K562 (cell line): ENCODE measurements at regions not wholly inside any gene's neighbourhood (a gene's known extent, or its start where the extent isn't known, plus 50 kb on each side); places are given as distances from the start of the nearest gene placed in this dataset.

Experiments used
- ATAC-seq: fragments of 200-7000 bp; cut with Tn5 transposase; 3 replicates; pipeline ENCODE4 v1.9.1; 2020; ENCODE audit warnings: moderate library complexity
- BruUV-seq: library from RNA; stranded (reverse); fragments of 400-500 nt; replicated peaks from 2 replicates; lab custom pipeline; 2021; lab: Mats Ljungman, UMichigan
- CTCF ChIA-PET: fragments of 300-600 bp; formaldehyde crosslinking; extraction: SDS; loops from one replicate; lab custom pipeline; 2021; ENCODE audit warnings: low intra/inter-chr PET ratio; lab: Yijun Ruan, JAX
- POLR2A ChIA-PET: fragments of 300-600, 350-650 bp; sonication (Branson Sonifier 250); formaldehyde crosslinking; extraction: SDS; loops from one replicate; lab custom pipeline; 2021; ENCODE audit warnings: antibody characterized with exemption, inconsistent platforms; lab: Yijun Ruan, JAX
- DNase-seq, 4 experiments: peaks; one replicate each; pipeline versions ENCODE4 v3.0.0 to v3.0.0-alpha.2; 2011 to 2018; ENCODE audit warnings: low spot score in 3 of 4, mixed read lengths in 3 of 4; ENCODE audit errors: extremely low read depth in 1 of 4
- FAIRE-seq: peaks from 2 replicates; lab custom pipeline; 2011; peaks lifted over from hg19 to GRCh38; lab: Jason Lieb, UNC
- H2AFZ ChIP-seq: 2 replicates; pipeline ENCODE4 v1.6.0; 2011; ENCODE audit warnings: low read depth, low read length, control low read depth, inconsistent platforms
- H3K27ac ChIP-seq: fragments of 200-600 bp; 3 replicates; pipeline ENCODE4 v1.8.0; 2011; ENCODE audit warnings: low read depth, mild to moderate bottlenecking, control low read depth, inconsistent platforms, low read length, moderate library complexity, mixed read lengths; ENCODE audit errors: extremely low read depth
- H3K27me3 ChIP-seq, 2 experiments: fragments of 300-600 bp in 1 of 2; 2 replicates in 1 of 2; 3 replicates in 1 of 2; pipeline versions ENCODE4 v1.6.0 to v1.8.0; 2011; ENCODE audit warnings: inconsistent platforms in 2 of 2, low read length in 2 of 2, mild to moderate bottlenecking in 1 of 2, mixed read lengths in 1 of 2, moderate library complexity in 1 of 2; ENCODE audit not compliant: control insufficient read depth in 2 of 2, insufficient read depth in 2 of 2
- H3K36me3 ChIP-seq: fragments of 300-600 bp; 3 replicates; pipeline ENCODE4 v1.8.0; 2011; ENCODE audit warnings: mild to moderate bottlenecking, low read length, inconsistent platforms; ENCODE audit not compliant: control insufficient read depth, insufficient read depth
- H3K4me1 ChIP-seq, 2 experiments: fragments of 200-600 bp in 1 of 2; replicated peaks in 1 of 2; 2 replicates in 1 of 2; 3 replicates in 1 of 2; pipeline versions ENCODE4 v1.5.1 to v1.8.0; 2011; ENCODE audit warnings: inconsistent platforms in 2 of 2, low read length in 2 of 2, mild to moderate bottlenecking in 1 of 2, mixed read lengths in 1 of 2, moderate library complexity in 1 of 2; ENCODE audit not compliant: control insufficient read depth in 2 of 2, insufficient read depth in 2 of 2
- H3K4me2 ChIP-seq: 2 replicates; pipeline ENCODE4 v1.6.1; 2011; ENCODE audit warnings: low read length, control low read depth, inconsistent platforms, mixed read lengths; ENCODE audit not compliant: insufficient read depth
- H3K4me3 ChIP-seq: fragments of 200-600 bp; sonication (generic), shearing (Covaris generic); 2 replicates; pipeline ENCODE4 v1.5.1; 2016; ENCODE audit warnings: control low read depth, inconsistent platforms
- H3K79me2 ChIP-seq: fragments of 200-600 bp; 3 replicates; pipeline ENCODE4 v1.8.0; 2011; ENCODE audit warnings: low read length, inconsistent platforms; ENCODE audit not compliant: control insufficient read depth, insufficient read depth
- H3K9ac ChIP-seq, 2 experiments: 2 replicates each; pipeline versions ENCODE4 v1.6.0 to v1.6.1; 2011; ENCODE audit warnings: low read depth in 2 of 2, low read length in 2 of 2, control low read depth in 1 of 2, inconsistent platforms in 1 of 2, mild to moderate bottlenecking in 1 of 2, mixed read lengths in 1 of 2; ENCODE audit not compliant: insufficient read depth in 1 of 2
- H3K9me1 ChIP-seq: one replicate; pipeline ENCODE4 v1.6.0; 2011; ENCODE audit warnings: inconsistent platforms, mild to moderate bottlenecking, low read length, moderate library complexity; ENCODE audit not compliant: control insufficient read depth, insufficient read depth
- H3K9me3 ChIP-seq: replicated peaks from 2 replicates; pipeline ENCODE4 v1.5.1; 2011; ENCODE audit warnings: low read depth, low read length, inconsistent platforms; ENCODE audit not compliant: control insufficient read depth, insufficient read depth
- H4K20me1 ChIP-seq: replicated peaks from 2 replicates; pipeline ENCODE4 v1.6.1; 2011; ENCODE audit warnings: low read length, inconsistent platforms, mixed read lengths; ENCODE audit not compliant: control insufficient read depth, insufficient read depth
- MYBL2 ChIP-seq, 2 experiments: fragments of 450-650 bp in 1 of 2; sonication (generic) in 1 of 2; formaldehyde crosslinking in 1 of 2; IDR thresholded peaks; 2 replicates each; pipeline versions ENCODE4 v1.6.1 to v1.8.1; 2017 to 2022; ENCODE audit warnings: borderline replicate concordance in 1 of 2, inconsistent platforms in 1 of 2, low read depth in 1 of 2, mild to moderate bottlenecking in 1 of 2, missing genetic modification reagents in 1 of 2, moderate library complexity in 1 of 2
- PKNOX1 ChIP-seq: fragments of 450-650 bp; IDR thresholded peaks from 2 replicates; pipeline ENCODE4 v1.6.1; 2016
- ZBTB11 ChIP-seq, 3 experiments: fragments of 200-800 bp in 1 of 3; fragments of 250-450 bp in 1 of 3; fragments of 450-650 bp in 1 of 3; sonication (Bioruptor Pico) in 1 of 3; sonication (Bioruptor generic) in 1 of 3; formaldehyde crosslinking in 1 of 3; IDR thresholded peaks; 2 replicates each; pipeline versions ENCODE4 v1.6.1 to v1.8.0; 2016 to 2022; ENCODE audit warnings: mild to moderate bottlenecking in 2 of 3, missing genetic modification characterization in 2 of 3, missing compliant biosample characterization in 1 of 3, moderate library complexity in 1 of 3
- ZBTB43 ChIP-seq: sonication (generic); formaldehyde crosslinking; IDR thresholded peaks from 2 replicates; pipeline ENCODE4 v1.8.0; 2023; ENCODE audit warnings: mild to moderate bottlenecking, missing genetic modification reagents
- WGBS: fragments of 100-300 bp; shearing (Covaris generic); methylation state at CpG from one replicate; pipeline ENCODE4 v1.1.6; 2016; ENCODE audit warnings: low coverage, mixed read lengths; ENCODE audit not compliant: insufficient coverage; ENCODE audit errors: missing lambda C conversion rate; 5-methylcytosine and 5-hydroxymethylcytosine counted together
- in situ Hi-C: fragments of 300-500 bp; cut with MboI; formaldehyde crosslinking; loops from 4 replicates; pipeline ENCODE4 v1.15.0; 2018; ENCODE audit warnings: inconsistent platforms, mixed read lengths
- intact Hi-C: fragments of 100-400 bp; cut with micrococcal nuclease; formaldehyde crosslinking; loops from 2 replicates; pipeline ENCODE4 v1.14.2; 2022

GRCh38 chr5:136457390-136458013 lies 92.2 kb upstream of the TRPC7 start:
- no peak for FAIRE-seq
- Histone ChIP-seq H3K9me3 (no peaks in the 10 kb centered on the region), H3K4me3 (no peak overlapping the region), H3K9me1 (no peaks in the 10 kb centered on the region), H3K4me2 (no peak overlapping the region), H2AFZ (no peak overlapping the region), H3K36me3 (no peaks in the 10 kb centered on the region), H3K27me3 (peaks cover 2 to 5% of the 10 kb centered on the region in 2 experiments; a peak in 4 of 5 replicates), H3K79me2 (no peaks in the 10 kb centered on the region)
- intact Hi-C loops = no loop called here
- POLR2A ChIA-PET = interaction anchor here (0.9 to 1.2 kb wide), 2 partner anchors 9 to 338 kb away, joined by 3 to 5 read pairs; no protein-coding TSS in a partner anchor
- ATAC-seq = no peak
- 0% methylated on average over 2 of the region's 2 CpGs for WGBS
- no peak for TF ChIP-seq ZBTB43
- TF ChIP-seq, all 486 proteins: peak for 0
- Histone ChIP-seq H3K9ac (no peak overlapping the region), H3K27ac (no peak overlapping the region), H3K4me1 (no peaks in the 10 kb centered on the region), H4K20me1 (no peaks in the 10 kb centered on the region)
- in situ Hi-C loops = no loop called here
- no peak for DNase-seq
- CTCF ChIA-PET = no interaction called here
- no TSS peak for BruUV-seq

GRCh38 chr5:136455409-136455808 lies 90.1 kb upstream of the TRPC7 start:
- Histone ChIP-seq H3K4me1 (no peaks in the 10 kb centered on the region), H3K27ac (no peak overlapping the region), H4K20me1 (no peaks in the 10 kb centered on the region), H2AFZ (no peak overlapping the region), H3K9me1 (no peaks in the 10 kb centered on the region), H3K9me3 (no peaks in the 10 kb centered on the region), H3K36me3 (no peaks in the 10 kb centered on the region), H3K79me2 (no peaks in the 10 kb centered on the region), H3K4me3 (no peak overlapping the region), H3K27me3 (peaks cover 2 to 5% of the 10 kb centered on the region in 2 experiments; a peak in 4 of 5 replicates), H3K4me2 (no peak overlapping the region), H3K9ac (no peak overlapping the region)
- DNase-seq = no peak
- ChIA-PET POLR2A (interaction anchor here (1.0 kb wide), 1 partner anchor 9 kb away, joined by 3 read pairs; no protein-coding TSS in a partner anchor), CTCF (no interaction called here)
- no TSS peak for BruUV-seq
- in situ Hi-C loops = no loop called here
- no peak for FAIRE-seq
- 7% methylated on average over 1 of the region's 1 CpG for WGBS
- intact Hi-C loops = no loop called here
- no peak for ATAC-seq
- TF ChIP-seq ZBTB11 (CRISPR knock-in tag; IDR thresholded peaks at IDR 0.05) = no peak
- no peak for TF ChIP-seq PKNOX1
- no peak for TF ChIP-seq MYBL2 (IDR thresholded peaks at IDR 0.05; ENCODE audit: low read depth)
- no peak for TF ChIP-seq MYBL2 (CRISPR knock-in tag; IDR thresholded peaks at IDR 0.05; ENCODE audit: borderline replicate concordance)
